Liver (tissue), 3 donors: ENCODE measurements at regions not wholly inside any gene's neighbourhood (a gene's known extent, or its start where the extent isn't known, plus 50 kb on each side); places are given as distances from the start of the nearest gene placed in this dataset.

Experiments used
- JUND ChIP-seq, 2 donors: IDR thresholded peaks; 2 replicates each; pipeline ENCODE4 v1.6.1; 2016; ENCODE audit warnings: antibody characterized with exemption in 2 of 2
- TF ChIP-seq, protein P1 (sequence below): fragments of 150-350 bp; IDR thresholded peaks from 2 replicates; pipeline ENCODE4 v1.5.1; 2017; ENCODE audit warnings: improper control_type of control experiment, low read depth, low read length; ENCODE audit not compliant: missing input control
- TF ChIP-seq, protein P2 (sequence below): IDR thresholded peaks from 2 replicates; pipeline ENCODE4 v1.6.1; 2016; ENCODE audit warnings: antibody characterized with exemption
- donor health status: healthy.
- donor health status: healthy.

DNA sequence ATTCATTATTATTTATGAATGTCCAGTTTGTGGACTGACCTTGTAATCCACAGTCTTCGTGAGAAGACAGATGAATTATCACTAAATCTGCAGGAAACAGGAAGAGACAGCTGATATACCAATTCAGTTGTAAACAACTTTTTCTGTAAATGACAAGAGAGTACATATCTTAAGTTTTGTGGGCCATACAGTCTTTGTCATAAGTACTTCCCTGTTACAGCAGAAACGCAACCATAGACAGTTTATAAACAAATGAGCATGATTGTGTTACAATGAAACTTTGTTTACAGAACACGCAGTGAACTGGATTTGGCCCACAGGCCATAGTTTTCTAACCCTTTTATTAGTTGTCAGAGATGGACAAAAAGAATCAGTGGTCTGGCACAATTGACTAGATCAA, 443.4 kb downstream of the PDGFC start:
- TF ChIP-seq, protein P1, sequence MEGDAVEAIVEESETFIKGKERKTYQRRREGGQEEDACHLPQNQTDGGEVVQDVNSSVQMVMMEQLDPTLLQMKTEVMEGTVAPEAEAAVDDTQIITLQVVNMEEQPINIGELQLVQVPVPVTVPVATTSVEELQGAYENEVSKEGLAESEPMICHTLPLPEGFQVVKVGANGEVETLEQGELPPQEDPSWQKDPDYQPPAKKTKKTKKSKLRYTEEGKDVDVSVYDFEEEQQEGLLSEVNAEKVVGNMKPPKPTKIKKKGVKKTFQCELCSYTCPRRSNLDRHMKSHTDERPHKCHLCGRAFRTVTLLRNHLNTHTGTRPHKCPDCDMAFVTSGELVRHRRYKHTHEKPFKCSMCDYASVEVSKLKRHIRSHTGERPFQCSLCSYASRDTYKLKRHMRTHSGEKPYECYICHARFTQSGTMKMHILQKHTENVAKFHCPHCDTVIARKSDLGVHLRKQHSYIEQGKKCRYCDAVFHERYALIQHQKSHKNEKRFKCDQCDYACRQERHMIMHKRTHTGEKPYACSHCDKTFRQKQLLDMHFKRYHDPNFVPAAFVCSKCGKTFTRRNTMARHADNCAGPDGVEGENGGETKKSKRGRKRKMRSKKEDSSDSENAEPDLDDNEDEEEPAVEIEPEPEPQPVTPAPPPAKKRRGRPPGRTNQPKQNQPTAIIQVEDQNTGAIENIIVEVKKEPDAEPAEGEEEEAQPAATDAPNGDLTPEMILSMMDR = no peak
- no peak for TF ChIP-seq JUND (IDR thresholded peaks at IDR 0.05)
- TF ChIP-seq, protein P2, sequence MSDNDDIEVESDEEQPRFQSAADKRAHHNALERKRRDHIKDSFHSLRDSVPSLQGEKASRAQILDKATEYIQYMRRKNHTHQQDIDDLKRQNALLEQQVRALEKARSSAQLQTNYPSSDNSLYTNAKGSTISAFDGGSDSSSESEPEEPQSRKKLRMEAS = no peak
